H1 (cell line): ENCODE measurements at regions not wholly inside any gene's neighbourhood (a gene's known extent, or its start where the extent isn't known, plus 50 kb on each side); places are given as distances from the start of the nearest gene placed in this dataset.

Source experiments
- CBX8 ChIP-seq: fragments of 300-800, 300-1000 bp; sonication (generic); IDR thresholded peaks from 2 replicates; pipeline ENCODE4 v1.7.1; 2016; ENCODE audit warnings: low read depth, low read length, borderline replicate concordance
- CTCF ChIP-seq, 3 experiments: IDR thresholded peaks; 1 replicate in 2 of 3; 2 replicates in 1 of 3; pipeline versions ENCODE4 v1.5.1 to v1.6.1; 2011; ENCODE audit warnings: low read length in 3 of 3, mild to moderate bottlenecking in 3 of 3, inconsistent platforms in 2 of 3, low read depth in 1 of 3, moderate library complexity in 1 of 3; ENCODE audit not compliant: insufficient read depth in 1 of 3; ENCODE audit errors: control extremely low read depth in 1 of 3
- GABPA ChIP-seq: IDR thresholded peaks from 2 replicates; pipeline ENCODE4 v1.6.1; 2011; ENCODE audit warnings: mild to moderate bottlenecking, low read length, moderate library complexity, borderline replicate concordance; ENCODE audit not compliant: insufficient read depth
- SRF ChIP-seq: IDR thresholded peaks from 2 replicates; pipeline ENCODE4 v1.6.1; 2011; ENCODE audit warnings: mild to moderate bottlenecking, low read depth, low read length, moderate library complexity
- USF2 ChIP-seq: IDR thresholded peaks from 2 replicates; pipeline ENCODE4 v1.6.1; 2011; ENCODE audit warnings: low read length, improper control_type of control experiment

- no peak for TF ChIP-seq SRF
- no peak for TF ChIP-seq GABPA
- TF ChIP-seq USF2: no peak
- TF ChIP-seq CBX8: no peak
- TF ChIP-seq CTCF (IDR thresholded peaks at IDR 0.05; ENCODE audit: control extremely low read depth in 1 of 3, insufficient read depth in 1 of 3, low read depth in 1 of 3, low read length in 3 of 3): no peak
Measured at GRCh38 chr19:20271215-20271926, 104.4 kb downstream of the ZNF486 start (continued).
